HPDE6-E6E7 (cell line): ENCODE measurements at regions not wholly inside any gene's neighbourhood (a gene's known extent, or its start where the extent isn't known, plus 50 kb on each side); places are given as distances from the start of the nearest gene placed in this dataset.
A peak's percentile ranks its signal among the peaks of the same experiment; 100 is the strongest.

Experiments
- DNase-seq: peaks from one replicate; pipeline ENCODE4 v3.0.0; 2011; ENCODE audit warnings: missing footprints; ENCODE audit errors: extremely low spot score

DNA sequence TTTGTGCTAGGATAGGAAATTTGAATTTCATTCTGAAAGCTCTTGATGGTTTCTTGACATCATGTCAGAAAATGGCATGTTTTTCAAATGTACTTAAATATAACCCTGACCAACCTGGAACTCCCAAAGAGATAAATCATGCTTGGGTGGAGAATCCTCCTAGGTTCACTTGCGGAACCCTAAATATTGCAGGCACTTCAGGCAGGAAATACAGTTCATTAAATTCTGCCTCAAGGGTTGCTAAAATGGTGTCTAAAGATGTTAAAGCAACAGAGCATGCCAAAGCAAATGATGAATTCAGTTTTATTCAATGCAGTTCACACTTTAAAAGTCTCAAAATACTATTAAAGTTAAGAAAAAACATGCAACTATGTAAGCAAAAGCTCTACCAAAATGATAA is 415.9 kb downstream of the SLITRK6 start:
- no peak for DNase-seq

- DNase-seq = no peak
Measured at GRCh38 chr13:85381082-85381481, 418.1 kb downstream of the SLITRK6 start.

DNA sequence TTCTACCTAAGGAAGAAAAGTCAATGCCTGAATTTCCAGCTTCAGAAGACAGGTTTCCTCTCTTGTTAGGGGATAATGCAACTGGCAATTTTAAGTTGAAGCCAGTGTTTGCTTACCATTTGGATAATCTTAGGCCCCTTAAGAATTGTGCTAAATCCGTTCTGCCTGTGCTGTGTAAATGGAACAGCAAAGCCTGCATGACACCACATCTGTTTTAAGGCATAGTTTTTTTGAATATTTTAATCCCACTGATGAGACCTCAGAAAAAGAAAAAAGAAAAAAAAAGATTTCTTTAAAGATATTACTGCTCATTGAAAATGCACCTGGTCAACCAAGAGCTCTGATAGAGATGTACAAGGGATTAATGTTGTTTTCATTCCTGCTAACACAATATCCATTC is 419.2 kb downstream of the SLITRK6 start:
- DNase-seq = no peak

- no peak for DNase-seq
Measured at GRCh38 chr13:85379433-85379832, 419.8 kb downstream of the SLITRK6 start.

GRCh38 chr13:85377783-85378182 is 421.4 kb downstream of the SLITRK6 start:
- DNase-seq = peak; percentile 52

- no peak for DNase-seq
Measured at GRCh38 chr13:85373322-85373721, 425.9 kb downstream of the SLITRK6 start.

- no peak for DNase-seq
Measured at GRCh38 chr13:85371254-85371653, 428.0 kb downstream of the SLITRK6 start.

DNA sequence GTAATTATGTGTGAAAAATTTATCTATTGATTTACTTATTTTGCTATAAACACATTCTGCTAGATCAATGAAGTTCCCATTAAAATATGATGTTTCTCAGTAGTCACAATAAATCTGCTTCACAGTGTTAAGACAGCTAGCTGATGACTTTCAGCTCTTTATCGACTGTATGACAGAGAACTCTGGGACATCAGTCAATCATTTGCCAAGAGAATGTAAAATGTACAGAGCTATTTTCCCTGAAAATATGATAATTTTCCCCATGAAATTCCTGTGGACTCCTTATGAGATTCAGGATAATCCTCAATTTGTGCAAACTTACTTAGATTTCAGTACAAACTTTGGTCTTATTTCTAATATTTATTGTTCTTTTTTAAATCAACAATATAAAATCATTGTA is 430.5 kb downstream of the SLITRK6 start:
- DNase-seq = no peak

DNA sequence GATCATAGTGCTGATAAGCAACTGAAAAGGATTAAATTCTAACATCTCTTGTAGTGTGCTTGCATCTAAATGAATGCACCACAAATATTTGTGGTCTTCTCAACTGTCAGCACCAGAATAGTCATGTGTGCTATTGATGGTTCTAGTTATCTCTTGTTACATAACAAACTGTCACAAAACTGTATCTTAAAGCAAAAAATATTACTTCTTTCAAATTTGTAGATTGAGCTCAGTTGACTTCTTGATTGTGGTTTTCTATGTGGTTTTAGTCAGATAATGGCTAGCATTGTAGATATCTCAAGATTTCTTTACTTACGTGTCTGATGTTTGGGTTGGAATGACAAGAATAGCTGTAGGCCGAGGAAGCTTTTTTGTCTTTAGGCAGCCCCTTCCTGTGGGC is 431.3 kb downstream of the SLITRK6 start:
- DNase-seq = no peak

DNA sequence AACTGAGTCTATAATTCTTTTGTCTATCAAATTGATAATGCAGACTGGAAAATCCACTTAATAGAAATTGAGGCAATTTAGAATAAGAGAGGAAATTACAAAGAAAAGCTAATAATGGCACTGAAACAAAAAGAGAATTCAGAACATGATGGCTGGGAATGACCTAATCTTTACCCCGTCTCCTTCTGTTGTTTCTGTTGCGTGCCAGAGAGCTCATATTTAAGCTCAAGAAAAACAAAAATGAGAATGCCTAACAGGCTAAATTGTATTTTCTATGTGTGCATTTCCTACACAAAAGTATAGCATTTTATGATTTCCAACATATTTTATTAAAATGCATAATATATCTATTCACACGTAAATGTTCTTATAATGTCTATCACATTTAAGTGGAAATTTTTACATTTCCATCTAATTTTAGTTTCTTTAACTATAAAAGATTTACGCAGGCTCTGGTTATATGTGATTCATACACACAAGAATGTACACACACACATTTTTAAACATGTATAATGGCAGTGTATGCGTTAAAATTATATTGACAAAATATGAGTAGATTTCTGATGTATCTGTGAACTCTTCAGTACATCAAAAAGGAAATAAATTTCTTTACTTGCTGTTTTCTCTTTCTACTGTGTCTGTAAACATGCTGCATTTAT is 432.3 kb downstream of the SLITRK6 start:
- DNase-seq = no peak

- DNase-seq = no peak
Measured at GRCh38 chr13:85363504-85363903, 435.7 kb downstream of the SLITRK6 start.

- no peak for DNase-seq
Measured at GRCh38 chr13:85362980-85363379, 436.2 kb downstream of the SLITRK6 start.

DNA sequence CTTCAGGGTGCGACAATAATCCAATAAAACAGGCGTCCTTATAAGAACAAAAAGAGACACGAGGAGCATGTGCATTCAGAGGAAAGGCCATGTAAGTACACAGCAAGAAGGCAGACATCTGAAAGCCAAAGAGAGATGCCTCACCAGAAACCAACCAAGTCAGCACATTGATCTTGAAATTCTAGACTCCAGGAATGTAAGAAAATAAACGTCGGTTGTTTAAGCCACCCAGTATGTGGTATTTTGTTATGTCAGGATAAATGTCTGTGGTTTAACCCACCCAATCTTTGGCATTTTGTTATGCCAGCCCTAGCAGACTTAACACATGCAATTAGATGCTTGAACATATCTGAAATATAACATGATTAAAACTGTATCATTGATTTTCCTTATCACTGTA is 452.0 kb downstream of the SLITRK6 start:
- no peak for DNase-seq

- DNase-seq = no peak
Measured at GRCh38 chr13:85334187-85334586, 465.0 kb downstream of the SLITRK6 start.

GRCh38 chr13:85333506-85334020 is 465.7 kb downstream of the SLITRK6 start:
- DNase-seq = no peak

DNA sequence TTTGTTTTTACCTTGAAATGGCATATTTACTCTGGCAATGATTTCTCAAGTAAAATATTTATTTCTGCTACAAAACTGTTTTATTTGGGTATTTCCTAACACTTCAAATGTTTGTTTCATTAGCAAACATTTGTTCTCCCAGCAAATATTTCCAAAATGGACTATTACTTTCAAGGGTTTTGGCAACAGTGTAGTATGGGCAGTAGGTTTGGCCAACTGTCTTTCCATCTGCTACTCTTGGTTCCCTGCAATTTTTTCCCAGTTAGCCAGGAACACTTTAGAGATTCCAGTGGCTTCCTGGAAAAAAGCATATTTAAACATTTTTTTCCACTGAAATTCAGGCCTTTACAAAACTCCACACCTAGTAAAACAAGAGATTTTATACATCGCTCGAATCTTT is 466.6 kb downstream of the SLITRK6 start:
- no peak for DNase-seq

DNA sequence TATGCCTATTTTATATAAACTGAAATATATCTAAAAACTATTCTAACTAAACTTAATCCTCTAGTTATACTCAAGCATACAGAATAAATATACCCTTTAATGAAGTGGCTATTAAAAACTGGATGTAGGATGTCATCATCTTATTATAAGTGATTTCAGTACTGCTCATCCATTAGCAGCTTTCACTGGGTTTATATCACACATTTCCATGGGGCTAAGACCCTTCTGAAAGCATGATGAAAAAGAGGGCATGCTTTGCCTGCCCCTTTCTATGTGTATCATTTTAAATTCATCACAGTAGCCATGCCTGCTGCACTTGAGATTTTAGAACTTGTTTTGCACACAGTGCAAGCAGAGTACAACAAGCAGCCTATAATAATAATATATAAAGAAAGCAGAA is 477.5 kb downstream of the SLITRK6 start:
- no peak for DNase-seq

DNA sequence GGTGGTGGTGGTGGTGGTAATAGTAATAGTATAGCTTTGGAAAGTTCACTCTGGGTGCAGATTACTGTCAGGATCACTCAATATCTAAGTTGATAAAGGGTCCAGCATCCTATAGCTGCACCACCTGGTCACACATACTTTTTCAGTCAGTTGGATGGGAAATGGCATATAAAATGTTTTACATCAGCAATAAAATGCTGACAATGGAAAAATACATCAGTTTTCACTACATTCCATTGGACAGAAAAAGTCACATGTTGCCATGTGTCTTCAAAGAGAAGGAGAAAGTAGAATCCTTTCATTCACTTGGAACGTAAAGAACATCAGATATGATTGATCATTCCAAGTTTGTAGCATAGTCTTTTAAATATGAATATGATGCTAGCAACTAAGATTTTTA is 481.4 kb downstream of the SLITRK6 start:
- no peak for DNase-seq

DNA sequence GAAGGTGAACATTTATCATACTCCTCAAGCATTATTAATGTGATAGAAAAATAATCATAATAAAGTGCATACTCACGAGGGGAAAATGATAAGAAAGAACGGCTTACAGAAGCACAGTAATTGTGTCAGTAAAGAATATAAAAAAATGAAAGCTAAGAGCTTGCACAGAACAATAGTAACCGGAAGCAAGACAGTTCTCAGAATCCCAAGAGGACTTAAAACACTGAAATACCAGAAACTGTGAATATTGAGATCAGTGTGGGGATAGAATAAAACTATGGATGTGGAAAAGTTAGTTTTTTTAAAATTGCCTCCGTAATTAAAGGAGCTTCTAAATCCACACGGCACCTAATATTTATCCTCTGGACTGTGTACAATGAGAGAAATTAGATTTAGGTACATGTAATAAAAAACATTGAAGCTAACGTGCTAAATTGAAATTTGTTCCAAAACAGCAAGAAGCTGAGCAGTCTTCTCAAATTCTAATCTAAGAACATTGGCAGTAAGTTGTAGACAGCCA is 482.7 kb downstream of the SLITRK6 start:
- no peak for DNase-seq

- DNase-seq = no peak
Measured at GRCh38 chr13:85314686-85315085, 484.5 kb downstream of the SLITRK6 start.

- DNase-seq = peak; percentile 4
Measured at GRCh38 chr13:85313761-85314503, 485.3 kb downstream of the SLITRK6 start.

DNA sequence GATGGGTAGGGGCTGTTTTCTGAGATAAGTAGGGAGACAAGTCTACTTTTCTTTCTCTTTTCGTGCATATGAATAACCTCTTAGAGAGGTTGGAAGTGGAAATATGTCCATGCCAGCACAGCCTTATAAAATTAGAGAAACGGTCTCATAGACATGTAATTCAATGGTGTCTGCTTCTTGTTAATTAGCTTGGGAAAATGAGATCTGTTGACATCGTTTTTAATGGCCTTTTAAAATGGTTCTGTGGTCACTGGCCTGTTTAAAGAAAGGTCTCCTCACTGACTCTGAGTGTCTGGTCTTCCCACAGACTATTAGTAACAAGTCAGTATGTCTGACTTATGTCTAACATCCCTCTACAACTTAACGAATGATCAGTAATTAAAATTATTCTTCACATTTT is 487.1 kb downstream of the SLITRK6 start:
- DNase-seq = no peak

DNA sequence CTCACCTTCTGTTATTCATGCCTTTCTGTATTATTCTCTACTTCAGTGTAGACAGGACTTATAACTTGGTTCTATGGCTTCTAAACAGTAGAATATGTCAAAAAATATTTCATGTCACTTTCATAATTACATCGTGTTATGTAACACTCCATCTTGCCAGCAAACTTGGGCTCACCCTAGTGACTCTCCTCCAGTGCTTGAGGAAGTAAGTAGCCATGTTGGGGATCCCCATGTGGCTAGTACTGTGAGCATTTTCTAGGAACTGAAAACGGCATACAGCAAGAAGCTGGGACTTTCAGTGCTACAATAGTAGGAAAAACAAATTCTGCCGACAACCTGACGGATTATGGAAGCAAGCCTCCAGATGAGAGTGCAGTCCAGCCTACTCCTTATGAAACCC is 495.6 kb downstream of the SLITRK6 start:
- DNase-seq = no peak
